Esophagus (tissue), 2 donors: ENCODE measurements at regions not wholly inside any gene's neighbourhood (a gene's known extent, or its start where the extent isn't known, plus 50 kb on each side); places are given as distances from the start of the nearest gene placed in this dataset.

Experiments
- H3K27ac ChIP-seq, 2 donors: one replicate each; pipeline ENCODE4 v1.5.1; 2013; ENCODE audit warnings: low read depth in 2 of 2, mild to moderate bottlenecking in 2 of 2, inconsistent platforms in 1 of 2, low read length in 1 of 2, moderate library complexity in 1 of 2
- H3K27me3 ChIP-seq, 2 donors: one replicate each; pipeline ENCODE4 v1.6.1; 2013; ENCODE audit warnings: low read length in 2 of 2, control low read depth in 1 of 2, mild to moderate bottlenecking in 1 of 2; ENCODE audit not compliant: insufficient read depth in 2 of 2, control insufficient read depth in 1 of 2
- H3K36me3 ChIP-seq, 2 donors: one replicate each; pipeline ENCODE4 v1.6.1; 2013; ENCODE audit warnings: low read length in 1 of 2; ENCODE audit not compliant: control insufficient read depth in 2 of 2, insufficient read depth in 2 of 2
- H3K4me1 ChIP-seq, 2 donors: one replicate each; pipeline ENCODE4 v1.6.1; 2013; ENCODE audit warnings: low read length in 1 of 2; ENCODE audit not compliant: control insufficient read depth in 2 of 2, insufficient read depth in 2 of 2
- H3K4me3 ChIP-seq, 2 donors: one replicate each; pipeline ENCODE4 v1.5.1; 2013; ENCODE audit warnings: low read length in 2 of 2, mild to moderate bottlenecking in 2 of 2, low read depth in 1 of 2, moderate library complexity in 1 of 2
- H3K9me3 ChIP-seq, 2 donors: one replicate each; pipeline ENCODE4 v1.6.1; 2013; ENCODE audit warnings: mild to moderate bottlenecking in 2 of 2, low read depth in 1 of 2, low read length in 1 of 2, moderate library complexity in 1 of 2; ENCODE audit not compliant: control insufficient read depth in 2 of 2, insufficient read depth in 1 of 2
- WGBS, 2 donors: extraction: QIAGEN DNeasy Blood & Tissue Kit; methylation state at CpG; one replicate each; pipeline ENCODE4 v1.1.7; 2013; 5-methylcytosine and 5-hydroxymethylcytosine counted together
- donor health status: healthy with polysubstance abuse.
- donor health status: Bipolar disorder and iron deficiency.

GRCh38 chr21:31500071-31500470 is 156.0 kb upstream of the TIAM1 start:
- no peaks in the 10 kb centered on the region for H3K9me3 ChIP-seq
- no peak overlapping the region for H3K4me3 ChIP-seq
- H3K4me1 ChIP-seq, result peaks cover 0 to 2% of the 10 kb centered on the region in 2 donors
- no peaks in the 10 kb centered on the region for H3K27me3 ChIP-seq
- no peaks in the 10 kb centered on the region for H3K36me3 ChIP-seq
- no peak overlapping the region for H3K27ac ChIP-seq
- WGBS, 2 donors, result 83 to 92% methylated on average over 5 of the region's 5 CpGs

GRCh38 chr21:31498985-31499384 is 154.9 kb upstream of the TIAM1 start:
- Histone ChIP-seq H3K4me1 (no peaks in the 10 kb centered on the region), H3K4me3 (no peak overlapping the region), H3K36me3 (no peaks in the 10 kb centered on the region), H3K27ac (no peak overlapping the region), H3K27me3 (no peaks in the 10 kb centered on the region), H3K9me3 (no peaks in the 10 kb centered on the region)
- WGBS, 2 donors, result 4 to 63% methylated on average over 1 of the region's 1 CpG

GRCh38 chr21:31497914-31498313 is 153.9 kb upstream of the TIAM1 start:
- WGBS, 2 donors, result 59 to 61% methylated on average over 3 of the region's 3 CpGs
- H3K27me3 ChIP-seq, result no peaks in the 10 kb centered on the region
- H3K4me1 ChIP-seq, result no peaks in the 10 kb centered on the region
- no peaks in the 10 kb centered on the region for H3K36me3 ChIP-seq
- H3K9me3 ChIP-seq, result no peaks in the 10 kb centered on the region
- H3K4me3 ChIP-seq, result no peak overlapping the region
- no peak overlapping the region for H3K27ac ChIP-seq

- H3K36me3 ChIP-seq, result no peaks in the 10 kb centered on the region
- H3K27me3 ChIP-seq, result no peaks in the 10 kb centered on the region
- H3K4me3 ChIP-seq, result no peak overlapping the region
- no peaks in the 10 kb centered on the region for H3K9me3 ChIP-seq
- 76 to 80% methylated on average over 7 of the region's 7 CpGs for WGBS, 2 donors
- H3K4me1 ChIP-seq, result no peaks in the 10 kb centered on the region
- H3K27ac ChIP-seq, result no peak overlapping the region
These were observed 149.4 kb upstream of the TIAM1 start for GRCh38 chr21:31493350-31493880.

- Histone ChIP-seq H3K9me3 (no peaks in the 10 kb centered on the region), H3K27ac (no peak overlapping the region), H3K4me1 (no peaks in the 10 kb centered on the region), H3K36me3 (no peaks in the 10 kb centered on the region), H3K4me3 (no peak overlapping the region), H3K27me3 (no peaks in the 10 kb centered on the region)
- 69 to 78% methylated on average over 3 of the region's 3 CpGs for WGBS, 2 donors
These were observed 147.6 kb upstream of the TIAM1 start for GRCh38 chr21:31491617-31492016.

- Histone ChIP-seq H3K27ac (no peak overlapping the region), H3K36me3 (no peaks in the 10 kb centered on the region), H3K27me3 (no peaks in the 10 kb centered on the region), H3K9me3 (peaks cover 0 to 9% of the 10 kb centered on the region in 2 donors), H3K4me1 (no peaks in the 10 kb centered on the region), H3K4me3 (no peak overlapping the region)
- 87 to 93% methylated on average over 2 of the region's 2 CpGs for WGBS, 2 donors
These were observed 146.4 kb upstream of the TIAM1 start for GRCh38 chr21:31490443-31490842.

GRCh38 chr21:31489726-31490125 is 145.7 kb upstream of the TIAM1 start:
- no peaks in the 10 kb centered on the region for H3K4me1 ChIP-seq
- WGBS, 2 donors, result 80% methylated on average over 2 of the region's 2 CpGs
- H3K27ac ChIP-seq, result no peak overlapping the region
- H3K4me3 ChIP-seq, result no peak overlapping the region
- H3K9me3 ChIP-seq, result peaks cover 0 to 11% of the 10 kb centered on the region in 2 donors
- H3K27me3 ChIP-seq, result no peaks in the 10 kb centered on the region
- no peaks in the 10 kb centered on the region for H3K36me3 ChIP-seq

- H3K27ac ChIP-seq, result no peak overlapping the region
- no peaks in the 10 kb centered on the region for H3K36me3 ChIP-seq
- H3K27me3 ChIP-seq, result no peaks in the 10 kb centered on the region
- peaks cover 0 to 14% of the 10 kb centered on the region in 2 donors for H3K9me3 ChIP-seq
- WGBS, 2 donors, result 79 to 85% methylated on average over 6 of the region's 6 CpGs
- no peaks in the 10 kb centered on the region for H3K4me1 ChIP-seq
- no peak overlapping the region for H3K4me3 ChIP-seq
These were observed 145.0 kb upstream of the TIAM1 start for GRCh38 chr21:31489014-31489413.

- Histone ChIP-seq H3K4me1 (no peaks in the 10 kb centered on the region), H3K27ac (no peak overlapping the region)
- WGBS, 2 donors, result 64 to 75% methylated on average over 5 of the region's 5 CpGs
These were observed 140.2 kb upstream of the TIAM1 start for GRCh38 chr21:31484219-31484618.

GRCh38 chr21:31483146-31483545 is 139.1 kb upstream of the TIAM1 start:
- Histone ChIP-seq H3K4me1 (no peaks in the 10 kb centered on the region), H3K27ac (no peak overlapping the region), H3K27me3 (no peaks in the 10 kb centered on the region), H3K4me3 (no peak overlapping the region), H3K9me3 (peaks cover 0 to 23% of the 10 kb centered on the region in 2 donors), H3K36me3 (no peaks in the 10 kb centered on the region)
- 63 to 81% methylated on average over 4 of the region's 4 CpGs for WGBS, 2 donors

More at GRCh38 chr21:31484219-31484618, 140.2 kb upstream of the TIAM1 start:
- Histone ChIP-seq H3K4me3 (no peak overlapping the region), H3K27me3 (no peaks in the 10 kb centered on the region), H3K36me3 (no peaks in the 10 kb centered on the region), H3K9me3 (peaks cover 0 to 23% of the 10 kb centered on the region in 2 donors)
